Coronary artery (tissue), 2 donors: ENCODE measurements at regions not wholly inside any gene's neighbourhood (a gene's known extent, or its start where the extent isn't known, plus 50 kb on each side); places are given as distances from the start of the nearest gene placed in this dataset.

Experiments
- DNase-seq: peaks from one replicate; pipeline ENCODE4 v3.0.0-alpha.2; 2017; ENCODE audit warnings: low spot score
- H3K27ac ChIP-seq, 2 donors: fragments of 200-600 bp; sonication (generic); one replicate each; pipeline ENCODE4 v1.5.1; 2016 to 2019
- H3K4me3 ChIP-seq: fragments of 200-600 bp; sonication (generic); 2 replicates; pipeline ENCODE4 v1.5.1; 2016; ENCODE audit warnings: mild to moderate bottlenecking, moderate library complexity
- CTCF ChIP-seq: fragments of 200-600 bp; sonication (generic); IDR thresholded peaks from one replicate; pipeline ENCODE4 v1.5.1; 2019; ENCODE audit warnings: antibody characterized with exemption

- no peak for TF ChIP-seq CTCF
- Histone ChIP-seq H3K27ac (no peak overlapping the region), H3K4me3 (no peak overlapping the region)
- no peak for DNase-seq
These were observed 59.8 kb upstream of the GPM6A start for GRCh38 chr4:175871774-175872405.

- no peak for DNase-seq
- no peak for TF ChIP-seq CTCF
- Histone ChIP-seq H3K27ac (no peak overlapping the region), H3K4me3 (no peak overlapping the region)
These were observed 61.6 kb upstream of the GPM6A start for GRCh38 chr4:175873707-175874106.

- Histone ChIP-seq H3K27ac (no peak overlapping the region), H3K4me3 (no peak overlapping the region)
- no peak for DNase-seq
- no peak for TF ChIP-seq CTCF
These were observed 62.2 kb upstream of the GPM6A start for GRCh38 chr4:175874306-175874705.

GRCh38 chr4:175875993-175876771 is 64.1 kb upstream of the GPM6A start:
- no peak overlapping the region for H3K4me3 ChIP-seq
- no peak overlapping the region for H3K27ac ChIP-seq
- TF ChIP-seq CTCF: no peak
- no peak for DNase-seq

GRCh38 chr4:175882891-175883290 is 70.8 kb upstream of the GPM6A start:
- no peak overlapping the region for H3K27ac ChIP-seq
- no peak for TF ChIP-seq CTCF
- H3K4me3 ChIP-seq: no peak overlapping the region
- DNase-seq: no peak

GRCh38 chr4:175884048-175884447 is 72.0 kb upstream of the GPM6A start:
- TF ChIP-seq CTCF: no peak
- Histone ChIP-seq H3K4me3 (no peak overlapping the region), H3K27ac (no peak overlapping the region)
- no peak for DNase-seq

GRCh38 chr4:175891231-175891630 is 79.2 kb upstream of the GPM6A start:
- DNase-seq: no peak
- H3K27ac ChIP-seq: no peak overlapping the region
- no peak overlapping the region for H3K4me3 ChIP-seq
- no peak for TF ChIP-seq CTCF
